Memory B cell (primary cell): ENCODE measurements at regions not wholly inside any gene's neighbourhood (a gene's known extent, or its start where the extent isn't known, plus 50 kb on each side); places are given as distances from the start of the nearest gene placed in this dataset.

Experiments
- ATAC-seq: fragments of 150-1000 bp; cut with Tn5 transposase; 2 replicates; pipeline ENCODE4 v1.10.0; 2021; ENCODE audit warnings: low read depth, mild to moderate bottlenecking, moderate library complexity
- DNase-seq, 2 donors: peaks; one replicate each; pipeline ENCODE4 v3.0.0; 2022; ENCODE audit warnings: low spot score in 2 of 2
- H3K27ac Mint-ChIP-seq: one replicate; pipeline ENCODE4 v1.8.0; 2022; ENCODE audit warnings: mild to moderate bottlenecking, moderate library complexity, mixed read lengths
- H3K27me3 Mint-ChIP-seq: one replicate; pipeline ENCODE4 v1.8.0; 2022; ENCODE audit warnings: mixed read lengths
- H3K36me3 Mint-ChIP-seq: one replicate; pipeline ENCODE4 v1.8.0; 2022; ENCODE audit warnings: mild to moderate bottlenecking, mixed read lengths
- H3K4me1 Mint-ChIP-seq: one replicate; pipeline ENCODE4 v1.8.0; 2022; ENCODE audit warnings: mixed read lengths
- H3K4me3 Mint-ChIP-seq: one replicate; pipeline ENCODE4 v1.8.0; 2022; ENCODE audit warnings: mild to moderate bottlenecking, moderate library complexity, mixed read lengths
- H3K9me3 Mint-ChIP-seq: one replicate; pipeline ENCODE4 v1.8.0; 2022; ENCODE audit warnings: mixed read lengths

GRCh38 chr18:10009321-10010144 lies 95.7 kb downstream of the VAPA start:
- ATAC-seq (no peak), DNase-seq (no peak)
- Mint-ChIP-seq H3K36me3 (no peaks in the 10 kb centered on the region), H3K27me3 (peaks cover 13% of the 10 kb centered on the region), H3K4me1 (no peaks in the 10 kb centered on the region), H3K9me3 (no peaks in the 10 kb centered on the region), H3K27ac (no peak overlapping the region), H3K4me3 (no peak overlapping the region)

GRCh38 chr18:10010611-10011015 lies 96.8 kb downstream of the VAPA start:
- no peaks in the 10 kb centered on the region for H3K9me3 Mint-ChIP-seq
- DNase-seq: no peak
- ATAC-seq: no peak
- H3K4me1 Mint-ChIP-seq: no peaks in the 10 kb centered on the region
- H3K27ac Mint-ChIP-seq: no peak overlapping the region
- H3K27me3 Mint-ChIP-seq: peaks cover 14% of the 10 kb centered on the region
- H3K4me3 Mint-ChIP-seq: no peak overlapping the region
- no peaks in the 10 kb centered on the region for H3K36me3 Mint-ChIP-seq

- Mint-ChIP-seq H3K27ac (no peak overlapping the region), H3K27me3 (peaks cover 14% of the 10 kb centered on the region), H3K36me3 (no peaks in the 10 kb centered on the region), H3K9me3 (no peaks in the 10 kb centered on the region), H3K4me1 (peaks cover 2% of the 10 kb centered on the region), H3K4me3 (no peak overlapping the region)
- ATAC-seq (no peak), DNase-seq (no peak)
Measured at GRCh38 chr18:10011061-10011460, 97.2 kb downstream of the VAPA start.

GRCh38 chr18:10011751-10012150 lies 97.9 kb downstream of the VAPA start:
- no peaks in the 10 kb centered on the region for H3K36me3 Mint-ChIP-seq
- H3K27ac Mint-ChIP-seq: no peak overlapping the region
- no peak for ATAC-seq
- H3K4me1 Mint-ChIP-seq: peaks cover 9% of the 10 kb centered on the region
- DNase-seq: no peak
- H3K9me3 Mint-ChIP-seq: no peaks in the 10 kb centered on the region
- peaks cover 14% of the 10 kb centered on the region for H3K27me3 Mint-ChIP-seq
- no peak overlapping the region for H3K4me3 Mint-ChIP-seq

GRCh38 chr18:10012526-10012925 lies 98.7 kb downstream of the VAPA start:
- Mint-ChIP-seq H3K4me1 (peaks cover 10% of the 10 kb centered on the region), H3K4me3 (no peak overlapping the region), H3K27ac (no peak overlapping the region), H3K9me3 (no peaks in the 10 kb centered on the region), H3K36me3 (no peaks in the 10 kb centered on the region), H3K27me3 (peaks cover 14% of the 10 kb centered on the region)
- ATAC-seq: no peak
- DNase-seq: no peak

GRCh38 chr18:10013621-10014543 lies 100.1 kb downstream of the VAPA start:
- peaks cover 9% of the 10 kb centered on the region for H3K27me3 Mint-ChIP-seq
- no peak overlapping the region for H3K27ac Mint-ChIP-seq

GRCh38 chr18:10015288-10015701 lies 101.5 kb downstream of the VAPA start:
- Mint-ChIP-seq H3K27ac (no peak overlapping the region), H3K36me3 (no peaks in the 10 kb centered on the region), H3K9me3 (no peaks in the 10 kb centered on the region), H3K27me3 (peaks cover 3% of the 10 kb centered on the region), H3K4me1 (peaks cover 10% of the 10 kb centered on the region), H3K4me3 (no peak overlapping the region)
- ATAC-seq (no peak), DNase-seq (no peak)

More at GRCh38 chr18:10013621-10014543, 100.1 kb downstream of the VAPA start:
- Mint-ChIP-seq H3K4me3 (no peak overlapping the region), H3K4me1 (peaks cover 10% of the 10 kb centered on the region), H3K36me3 (no peaks in the 10 kb centered on the region), H3K9me3 (no peaks in the 10 kb centered on the region)
- no peak for DNase-seq
- ATAC-seq: no peak

- H3K27me3 Mint-ChIP-seq: peaks cover 3% of the 10 kb centered on the region
- no peak for ATAC-seq
- no peak overlapping the region for H3K4me3 Mint-ChIP-seq
- no peaks in the 10 kb centered on the region for H3K9me3 Mint-ChIP-seq
- H3K4me1 Mint-ChIP-seq: peaks cover 10% of the 10 kb centered on the region
- no peak overlapping the region for H3K27ac Mint-ChIP-seq
- no peaks in the 10 kb centered on the region for H3K36me3 Mint-ChIP-seq
- no peak for DNase-seq
Measured at GRCh38 chr18:10015941-10016819, 102.4 kb downstream of the VAPA start.

- no peak overlapping the region for H3K4me3 Mint-ChIP-seq
- H3K9me3 Mint-ChIP-seq: no peaks in the 10 kb centered on the region
- H3K27me3 Mint-ChIP-seq: peaks cover 3% of the 10 kb centered on the region
- DNase-seq (no peak), ATAC-seq (no peak)
- peaks cover 10% of the 10 kb centered on the region for H3K4me1 Mint-ChIP-seq
- H3K36me3 Mint-ChIP-seq: no peaks in the 10 kb centered on the region
- no peak overlapping the region for H3K27ac Mint-ChIP-seq
Measured at GRCh38 chr18:10017043-10017442, 103.2 kb downstream of the VAPA start.

GRCh38 chr18:10018289-10018688 lies 104.5 kb downstream of the VAPA start:
- peaks cover 10% of the 10 kb centered on the region for H3K4me1 Mint-ChIP-seq
- DNase-seq (no peak), ATAC-seq (no peak)
- no peaks in the 10 kb centered on the region for H3K36me3 Mint-ChIP-seq
- H3K27me3 Mint-ChIP-seq: peaks cover 5% of the 10 kb centered on the region
- no peak overlapping the region for H3K27ac Mint-ChIP-seq
- H3K4me3 Mint-ChIP-seq: no peak overlapping the region
- no peaks in the 10 kb centered on the region for H3K9me3 Mint-ChIP-seq

GRCh38 chr18:10020171-10020570 lies 106.4 kb downstream of the VAPA start:
- Mint-ChIP-seq H3K9me3 (no peaks in the 10 kb centered on the region), H3K4me3 (no peak overlapping the region), H3K27me3 (peaks cover 3% of the 10 kb centered on the region), H3K36me3 (no peaks in the 10 kb centered on the region), H3K4me1 (peaks cover 10% of the 10 kb centered on the region), H3K27ac (no peak overlapping the region)
- no peak for DNase-seq
- ATAC-seq: no peak

- no peaks in the 10 kb centered on the region for H3K9me3 Mint-ChIP-seq
- no peak overlapping the region for H3K4me3 Mint-ChIP-seq
- no peak for DNase-seq
- H3K36me3 Mint-ChIP-seq: no peaks in the 10 kb centered on the region
- H3K4me1 Mint-ChIP-seq: no peaks in the 10 kb centered on the region
- H3K27me3 Mint-ChIP-seq: peaks cover 2% of the 10 kb centered on the region
- no peak for ATAC-seq
- no peak overlapping the region for H3K27ac Mint-ChIP-seq
Measured at GRCh38 chr18:10022365-10022764, 108.5 kb downstream of the VAPA start.

- Mint-ChIP-seq H3K27me3 (peaks cover 3% of the 10 kb centered on the region), H3K4me1 (no peaks in the 10 kb centered on the region), H3K4me3 (no peak overlapping the region), H3K27ac (no peak overlapping the region), H3K36me3 (no peaks in the 10 kb centered on the region), H3K9me3 (no peaks in the 10 kb centered on the region)
- no peak for DNase-seq
- ATAC-seq: no peak
Measured at GRCh38 chr18:10023853-10024570, 110.2 kb downstream of the VAPA start.
